ENCODE measurements at regions not wholly inside any gene's neighbourhood (a gene's known extent, or its start where the extent isn't known, plus 50 kb on each side); places are given as distances from the start of the nearest gene placed in this dataset.

DNA sequence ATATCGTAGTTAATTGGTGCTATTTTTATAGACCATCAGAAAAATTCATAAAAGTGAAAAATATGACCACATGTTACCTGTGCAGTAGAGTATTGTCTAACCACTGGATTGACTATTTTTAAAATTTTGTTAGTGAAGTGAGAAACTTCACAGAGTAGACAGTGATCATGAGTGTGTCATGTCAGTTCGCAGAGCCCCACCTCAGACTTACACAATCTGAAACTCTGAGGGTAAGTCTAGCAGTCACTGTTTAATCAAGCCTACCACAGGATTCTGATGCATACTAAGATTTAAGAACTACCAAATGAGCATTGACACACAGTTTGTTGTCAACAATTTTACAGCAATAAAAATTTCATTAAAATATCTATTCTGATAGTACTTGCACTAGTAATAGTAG lies 552.9 kb upstream of the SUCLG2 start:
- ATAC-seq (no peak), DNase-seq (no peak)
- H3K36me3 ChIP-seq (ENCODE audit: insufficient read depth in 1 of 2, low read depth in 1 of 2) = no peaks in the 10 kb centered on the region
- no peaks in the 10 kb centered on the region for H3K4me1 ChIP-seq
- intact Hi-C loops (cut with DNase I) = no loop called here
- WGBS, 3 donors = 75 to 81% (median 80%) methylated on average over 2 of the region's 2 CpGs
- no peaks in the 10 kb centered on the region for H3K9me3 ChIP-seq
- H3K27ac ChIP-seq = no peak overlapping the region
- no peaks in the 10 kb centered on the region for H3K27me3 ChIP-seq (ENCODE audit: insufficient read depth in 3 of 3, low read length in 2 of 3)
- H3K4me3 ChIP-seq = no peak overlapping the region
- TF ChIP-seq, protein P1, sequence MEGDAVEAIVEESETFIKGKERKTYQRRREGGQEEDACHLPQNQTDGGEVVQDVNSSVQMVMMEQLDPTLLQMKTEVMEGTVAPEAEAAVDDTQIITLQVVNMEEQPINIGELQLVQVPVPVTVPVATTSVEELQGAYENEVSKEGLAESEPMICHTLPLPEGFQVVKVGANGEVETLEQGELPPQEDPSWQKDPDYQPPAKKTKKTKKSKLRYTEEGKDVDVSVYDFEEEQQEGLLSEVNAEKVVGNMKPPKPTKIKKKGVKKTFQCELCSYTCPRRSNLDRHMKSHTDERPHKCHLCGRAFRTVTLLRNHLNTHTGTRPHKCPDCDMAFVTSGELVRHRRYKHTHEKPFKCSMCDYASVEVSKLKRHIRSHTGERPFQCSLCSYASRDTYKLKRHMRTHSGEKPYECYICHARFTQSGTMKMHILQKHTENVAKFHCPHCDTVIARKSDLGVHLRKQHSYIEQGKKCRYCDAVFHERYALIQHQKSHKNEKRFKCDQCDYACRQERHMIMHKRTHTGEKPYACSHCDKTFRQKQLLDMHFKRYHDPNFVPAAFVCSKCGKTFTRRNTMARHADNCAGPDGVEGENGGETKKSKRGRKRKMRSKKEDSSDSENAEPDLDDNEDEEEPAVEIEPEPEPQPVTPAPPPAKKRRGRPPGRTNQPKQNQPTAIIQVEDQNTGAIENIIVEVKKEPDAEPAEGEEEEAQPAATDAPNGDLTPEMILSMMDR (IDR thresholded peaks at IDR 0.05) = no peak

DNA sequence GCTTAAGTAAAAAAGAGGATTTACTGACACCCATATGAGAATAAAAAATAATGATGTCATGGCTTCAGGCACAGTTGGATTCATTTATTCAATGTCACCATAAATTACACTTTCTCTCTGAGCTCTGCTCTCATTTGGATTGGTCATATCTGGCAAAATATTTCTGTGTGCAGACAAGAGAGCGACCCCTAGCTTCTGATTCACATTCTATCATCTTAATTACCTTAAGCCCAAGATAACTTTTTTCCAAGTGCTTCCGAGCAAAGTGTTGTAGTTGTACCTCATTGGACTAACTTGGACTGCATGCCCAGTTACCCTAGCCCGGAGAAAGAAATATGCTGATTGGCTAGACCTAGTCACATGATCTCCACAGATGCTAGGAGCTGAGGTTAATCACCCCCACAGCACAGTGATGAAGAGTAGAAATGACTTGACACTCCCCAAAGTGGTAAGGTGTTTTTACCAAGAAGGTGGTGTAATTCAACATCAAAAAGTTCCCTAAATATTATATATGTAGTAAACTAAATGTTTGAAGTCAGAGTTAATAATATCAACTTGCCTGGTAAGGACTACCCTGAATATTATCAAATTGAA lies 552.2 kb upstream of the SUCLG2 start:
- intact Hi-C loops (cut with DNase I) = no loop called here
- H3K36me3 ChIP-seq (ENCODE audit: insufficient read depth in 1 of 2, low read depth in 1 of 2) = no peaks in the 10 kb centered on the region
- no peak for ATAC-seq
- WGBS, 3 donors = 78 to 85% (median 83%) methylated on average over 3 of the region's 3 CpGs
- TF ChIP-seq, protein P1 (IDR thresholded peaks at IDR 0.05) = no peak
- no peaks in the 10 kb centered on the region for H3K27me3 ChIP-seq (ENCODE audit: insufficient read depth in 3 of 3, low read length in 2 of 3)
- H3K4me1 ChIP-seq = no peaks in the 10 kb centered on the region
- no peak for DNase-seq
- no peak overlapping the region for H3K27ac ChIP-seq
- H3K9me3 ChIP-seq = no peaks in the 10 kb centered on the region
- H3K4me3 ChIP-seq = no peak overlapping the region

DNA sequence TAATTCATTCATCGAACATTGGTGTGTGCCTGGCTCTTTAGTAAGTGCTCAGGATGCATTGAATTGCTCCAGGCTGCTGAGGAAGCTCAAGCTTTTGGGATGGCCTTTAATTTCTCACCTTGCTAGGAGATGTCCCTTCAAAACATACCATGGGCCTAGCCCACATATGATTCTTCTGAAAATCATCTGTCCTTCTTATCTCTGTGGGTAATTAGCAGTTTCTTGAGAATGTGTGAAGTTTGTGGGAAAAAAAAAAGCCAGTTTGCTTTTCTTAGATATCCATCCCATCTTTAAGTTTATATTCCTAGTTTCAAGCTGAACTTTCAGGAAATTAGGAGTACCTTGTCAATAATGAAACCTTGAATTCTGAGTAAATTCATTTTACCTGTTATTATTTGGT lies 532.3 kb upstream of the SUCLG2 start:
- no peak overlapping the region for H3K27ac ChIP-seq
- H3K36me3 ChIP-seq (ENCODE audit: insufficient read depth in 1 of 2, low read depth in 1 of 2) = no peaks in the 10 kb centered on the region
- DNase-seq (no peak), ATAC-seq (no peak)
- 89 to 100% (median 94%) methylated on average over 1 of the region's 1 CpG for WGBS, 3 donors
- TF ChIP-seq, protein P1 (IDR thresholded peaks at IDR 0.05) = no peak
- H3K4me1 ChIP-seq = no peaks in the 10 kb centered on the region
- no peaks in the 10 kb centered on the region for H3K9me3 ChIP-seq
- H3K27me3 ChIP-seq (ENCODE audit: insufficient read depth in 3 of 3, low read length in 2 of 3) = peaks cover 0 to 3% (median 0%) of the 10 kb centered on the region in 3 donors
- intact Hi-C loops (cut with DNase I) = no loop called here
- H3K4me3 ChIP-seq = no peak overlapping the region

DNA sequence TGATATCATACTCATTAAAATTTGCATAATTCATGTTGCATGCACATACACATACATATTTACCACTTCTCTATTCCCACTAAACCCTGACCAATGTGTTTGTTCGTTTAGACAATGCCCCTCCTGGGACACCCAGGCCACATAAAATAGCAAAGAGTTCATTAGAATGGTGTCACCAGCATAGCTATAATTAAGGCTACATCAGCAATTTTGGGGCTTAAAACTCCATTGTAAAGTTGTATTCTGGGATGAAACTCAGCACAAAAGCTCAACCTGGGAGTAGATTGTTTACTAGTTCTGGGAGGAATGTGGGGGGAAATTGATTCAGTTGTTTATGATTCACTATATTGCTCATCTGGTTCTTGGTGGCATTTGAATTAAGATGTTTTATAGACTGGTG lies 522.2 kb upstream of the SUCLG2 start:
- TF ChIP-seq, protein P1 (IDR thresholded peaks at IDR 0.05) = no peak
- H3K9me3 ChIP-seq = peaks cover 15% of the 10 kb centered on the region
- no peak for ATAC-seq
- H3K27me3 ChIP-seq (ENCODE audit: insufficient read depth in 3 of 3, low read length in 2 of 3) = no peaks in the 10 kb centered on the region
- no peak overlapping the region for H3K4me3 ChIP-seq
- DNase-seq = no peak
- H3K36me3 ChIP-seq (ENCODE audit: insufficient read depth in 1 of 2, low read depth in 1 of 2) = no peaks in the 10 kb centered on the region
- intact Hi-C loops (cut with DNase I) = no loop called here
- H3K4me1 ChIP-seq = no peaks in the 10 kb centered on the region
- no peak overlapping the region for H3K27ac ChIP-seq
- WGBS, 3 donors = 33 to 47% (median 38%) methylated on average over 1 of the region's 1 CpG

DNA sequence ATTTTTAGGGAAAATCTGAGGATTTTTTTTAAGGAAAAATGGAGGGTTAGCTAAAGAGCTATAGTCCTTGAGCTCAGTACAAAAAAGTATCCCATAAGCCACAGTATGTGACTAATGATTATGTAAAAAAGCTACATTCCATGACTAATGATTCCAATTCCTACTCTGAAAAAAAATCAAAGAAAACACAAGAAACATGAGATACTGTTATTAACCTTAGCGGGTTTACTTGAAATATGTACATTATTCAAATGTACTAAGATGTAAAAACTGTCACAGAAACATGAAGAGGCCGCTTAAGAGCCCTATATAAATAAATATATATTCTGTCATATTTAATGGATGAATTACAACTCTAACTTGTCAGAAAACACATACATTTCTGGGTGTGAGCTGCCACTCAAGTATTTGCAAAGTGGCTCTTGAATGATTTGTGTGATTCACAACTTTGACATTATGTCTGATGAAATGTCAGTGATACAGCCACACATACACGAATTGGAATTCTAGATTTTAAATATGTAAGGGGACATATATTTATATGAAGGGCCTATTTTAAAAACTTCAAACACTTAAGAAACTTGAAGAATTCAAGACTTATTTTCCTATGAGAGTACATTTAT lies 518.7 kb upstream of the SUCLG2 start:
- Histone ChIP-seq H3K36me3 (ENCODE audit: insufficient read depth in 1 of 2, low read depth in 1 of 2) (no peaks in the 10 kb centered on the region), H3K27ac (no peak overlapping the region), H3K9me3 (peaks cover 16% of the 10 kb centered on the region), H3K4me1 (no peaks in the 10 kb centered on the region), H3K4me3 (no peak overlapping the region), H3K27me3 (ENCODE audit: insufficient read depth in 3 of 3, low read length in 2 of 3) (no peaks in the 10 kb centered on the region)
- DNase-seq = no peak
- intact Hi-C loops (cut with DNase I) = no loop called here
- no peak for ATAC-seq
- WGBS, 3 donors = 59 to 65% (median 61%) methylated on average over 3 of the region's 3 CpGs
- TF ChIP-seq, protein P1 (IDR thresholded peaks at IDR 0.05) = no peak
